ENCODE measurements at regions not wholly inside any gene's neighbourhood (a gene's known extent, or its start where the extent isn't known, plus 50 kb on each side); places are given as distances from the start of the nearest gene placed in this dataset.
"Not testable (repeated sequence)": the region's sequence is repeated elsewhere in the genome, so short reads cannot be mapped to it uniquely, and the experiment has no call there.

DNA sequence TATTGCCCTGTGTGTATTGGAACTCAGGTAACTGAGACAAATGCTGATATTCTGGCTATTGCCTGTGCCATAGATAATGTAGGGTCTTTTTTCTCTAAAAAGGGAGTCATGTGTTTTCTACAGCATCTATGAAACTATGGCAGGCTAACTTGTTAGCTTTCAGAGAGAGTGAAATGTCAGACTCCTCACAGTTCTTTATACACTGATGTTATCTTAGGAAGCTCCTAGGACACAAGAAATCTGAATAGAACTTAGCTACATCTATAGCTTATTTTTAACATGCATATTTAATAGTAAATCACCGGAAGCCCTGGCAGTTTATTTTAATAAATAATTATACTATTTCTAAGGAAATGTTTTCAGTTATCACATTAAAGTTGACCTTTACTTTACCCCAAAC lies 369.6 kb downstream of the NAF1 start:
- Mint-ChIP-seq H3K4me3 (no peak overlapping the region), H3K36me3 (no peaks in the 10 kb centered on the region), H3K27ac (no peak overlapping the region), H3K9me3 (ENCODE audit: low read depth) (peaks cover 2% of the 10 kb centered on the region), H3K4me1 (no peaks in the 10 kb centered on the region), H3K27me3 (no peaks in the 10 kb centered on the region)
- CTCF ChIA-PET: no interaction called here
- no peak for DNase-seq
- ATAC-seq: no peak

DNA sequence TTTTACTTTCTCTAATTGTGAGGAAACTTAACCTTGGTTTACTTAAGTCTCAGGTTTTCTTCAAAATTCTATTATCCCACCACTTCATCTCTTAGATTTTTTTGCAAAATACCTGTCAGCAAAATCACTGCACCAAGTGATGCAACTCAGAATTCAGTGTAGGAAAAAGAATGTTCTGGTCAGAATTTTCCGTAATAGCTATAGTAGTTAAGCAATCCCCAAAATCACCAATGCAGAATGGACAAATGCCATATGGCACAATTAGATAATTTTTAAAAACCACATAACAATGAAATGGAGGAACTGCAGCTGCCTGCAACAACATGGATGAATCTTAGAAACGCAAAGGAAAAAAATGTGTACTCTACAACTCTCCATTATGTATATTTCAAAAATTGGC lies 373.1 kb downstream of the NAF1 start:
- no peak overlapping the region for H3K27ac Mint-ChIP-seq
- ATAC-seq: no peak
- no peaks in the 10 kb centered on the region for H3K4me1 Mint-ChIP-seq
- no peaks in the 10 kb centered on the region for H3K27me3 Mint-ChIP-seq
- no peaks in the 10 kb centered on the region for H3K36me3 Mint-ChIP-seq
- no peak overlapping the region for H3K4me3 Mint-ChIP-seq
- CTCF ChIA-PET: no interaction called here
- no peak for DNase-seq
- no peaks in the 10 kb centered on the region for H3K9me3 Mint-ChIP-seq (ENCODE audit: low read depth)

DNA sequence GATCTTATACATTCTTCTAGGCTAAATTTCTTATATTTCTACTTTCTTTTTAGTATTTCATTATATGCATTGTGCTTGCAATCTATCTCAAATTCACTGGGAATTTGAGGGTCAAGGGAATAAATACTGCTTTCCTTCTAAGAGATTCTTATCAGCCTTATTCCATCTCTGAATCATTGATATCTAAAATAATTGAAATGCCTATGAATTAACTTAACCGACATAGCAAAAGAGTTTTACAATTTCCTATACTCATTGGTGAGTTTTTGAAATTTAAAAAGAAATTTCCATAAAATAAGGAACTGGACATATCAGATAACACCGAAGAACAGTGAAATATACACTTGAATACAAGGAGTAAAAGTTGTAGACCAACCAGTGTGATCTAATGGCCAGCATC lies 373.7 kb downstream of the NAF1 start:
- ATAC-seq: no peak
- no peak overlapping the region for H3K4me3 Mint-ChIP-seq
- CTCF ChIA-PET: no interaction called here
- H3K36me3 Mint-ChIP-seq: no peaks in the 10 kb centered on the region
- no peaks in the 10 kb centered on the region for H3K4me1 Mint-ChIP-seq
- no peaks in the 10 kb centered on the region for H3K9me3 Mint-ChIP-seq (ENCODE audit: low read depth)
- no peak overlapping the region for H3K27ac Mint-ChIP-seq
- no peaks in the 10 kb centered on the region for H3K27me3 Mint-ChIP-seq
- DNase-seq: no peak

DNA sequence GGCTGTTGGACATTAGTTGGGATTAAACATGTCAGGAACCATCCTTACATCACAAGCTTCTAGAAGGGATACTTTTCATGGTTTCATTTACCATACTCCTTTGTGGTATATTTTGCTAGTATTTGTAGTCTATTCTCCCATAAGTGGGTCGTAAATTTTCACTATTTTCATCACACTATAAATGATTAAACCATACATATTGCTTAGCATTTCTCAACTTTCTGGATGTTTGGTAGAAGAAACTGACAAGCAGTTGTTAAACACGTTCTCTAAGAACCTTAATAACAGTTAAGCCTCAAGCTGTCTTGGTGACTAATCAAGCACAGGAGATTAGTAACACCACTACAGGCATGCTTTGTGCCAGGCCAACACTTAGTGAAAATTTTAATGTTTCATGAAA lies 375.5 kb downstream of the NAF1 start:
- DNase-seq (no peak), ATAC-seq (no peak)
- no peaks in the 10 kb centered on the region for H3K4me1 Mint-ChIP-seq

DNA sequence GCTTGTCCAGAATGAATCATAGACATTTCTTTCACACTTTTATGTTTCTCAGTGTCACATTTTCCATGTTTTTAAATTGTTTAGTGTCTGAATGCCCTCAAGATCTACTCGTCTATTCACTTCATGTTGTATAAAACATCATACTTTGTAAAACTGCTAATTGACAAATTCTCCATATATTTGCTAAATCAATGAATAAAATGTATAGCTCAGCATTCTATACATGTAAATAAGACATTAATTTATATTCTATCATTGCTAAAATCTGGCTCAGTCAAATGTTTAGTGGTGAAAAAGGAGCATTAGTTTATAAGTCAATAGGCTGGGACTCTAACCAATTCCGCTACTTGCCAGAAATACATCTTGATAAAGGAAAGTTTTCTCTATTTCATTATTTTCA lies 379.6 kb downstream of the NAF1 start:
- Mint-ChIP-seq H3K36me3 (no peaks in the 10 kb centered on the region), H3K4me3 (no peak overlapping the region), H3K9me3 (ENCODE audit: low read depth) (no peaks in the 10 kb centered on the region), H3K27ac (no peak overlapping the region), H3K27me3 (no peaks in the 10 kb centered on the region), H3K4me1 (no peaks in the 10 kb centered on the region)
- CTCF ChIA-PET: no interaction called here
- DNase-seq (no peak), ATAC-seq (no peak)

More for the DNA sequence above, 375.5 kb downstream of the NAF1 start:
- H3K27me3 Mint-ChIP-seq: no peaks in the 10 kb centered on the region
- CTCF ChIA-PET: no interaction called here
- H3K4me3 Mint-ChIP-seq: no peak overlapping the region
- H3K9me3 Mint-ChIP-seq (ENCODE audit: low read depth): no peaks in the 10 kb centered on the region
- H3K36me3 Mint-ChIP-seq: no peaks in the 10 kb centered on the region
- H3K27ac Mint-ChIP-seq: no peak overlapping the region

DNA sequence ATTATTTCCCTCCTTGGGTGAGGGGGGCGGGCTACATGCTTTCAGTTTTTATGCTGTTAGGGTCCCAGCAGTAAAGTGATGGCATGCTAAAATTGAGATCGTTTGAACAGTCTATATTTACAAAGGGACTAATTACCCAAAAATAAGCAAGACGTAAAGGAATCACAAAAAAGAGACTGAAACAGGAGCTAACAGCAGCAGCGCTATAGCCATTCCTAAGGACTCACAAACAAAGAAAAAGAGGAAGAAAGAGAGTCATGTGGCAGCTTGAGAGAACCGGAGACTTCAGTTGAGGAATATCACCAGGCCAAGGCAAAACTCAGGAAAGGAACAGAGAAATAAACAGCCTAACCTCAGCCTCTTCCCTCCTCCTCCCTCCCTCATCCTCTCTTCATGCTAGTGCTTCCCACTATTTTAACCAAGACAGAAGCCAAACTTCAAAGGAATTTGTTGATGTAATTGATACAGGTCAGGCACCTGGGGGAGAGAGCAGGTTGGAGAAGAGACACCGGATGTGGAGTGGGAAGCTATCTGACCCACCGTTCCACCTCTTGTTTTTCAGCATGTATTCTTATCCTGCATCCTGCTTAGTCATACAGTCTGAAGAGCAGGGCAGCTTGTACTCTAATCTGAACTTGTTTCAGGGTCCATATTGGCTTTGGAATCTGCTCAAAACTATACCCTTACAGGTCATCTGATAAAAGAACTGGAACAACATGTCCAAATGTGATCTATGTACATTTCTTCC lies 383.7 kb downstream of the NAF1 start:
- no peak overlapping the region for H3K27ac Mint-ChIP-seq
- DNase-seq: no peak
- no peaks in the 10 kb centered on the region for H3K36me3 Mint-ChIP-seq
- CTCF ChIA-PET: no interaction called here
- no peak overlapping the region for H3K4me3 Mint-ChIP-seq
- ATAC-seq: no peak
- H3K27me3 Mint-ChIP-seq: no peaks in the 10 kb centered on the region
- H3K4me1 Mint-ChIP-seq: no peaks in the 10 kb centered on the region
- H3K9me3 Mint-ChIP-seq (ENCODE audit: low read depth): no peaks in the 10 kb centered on the region

DNA sequence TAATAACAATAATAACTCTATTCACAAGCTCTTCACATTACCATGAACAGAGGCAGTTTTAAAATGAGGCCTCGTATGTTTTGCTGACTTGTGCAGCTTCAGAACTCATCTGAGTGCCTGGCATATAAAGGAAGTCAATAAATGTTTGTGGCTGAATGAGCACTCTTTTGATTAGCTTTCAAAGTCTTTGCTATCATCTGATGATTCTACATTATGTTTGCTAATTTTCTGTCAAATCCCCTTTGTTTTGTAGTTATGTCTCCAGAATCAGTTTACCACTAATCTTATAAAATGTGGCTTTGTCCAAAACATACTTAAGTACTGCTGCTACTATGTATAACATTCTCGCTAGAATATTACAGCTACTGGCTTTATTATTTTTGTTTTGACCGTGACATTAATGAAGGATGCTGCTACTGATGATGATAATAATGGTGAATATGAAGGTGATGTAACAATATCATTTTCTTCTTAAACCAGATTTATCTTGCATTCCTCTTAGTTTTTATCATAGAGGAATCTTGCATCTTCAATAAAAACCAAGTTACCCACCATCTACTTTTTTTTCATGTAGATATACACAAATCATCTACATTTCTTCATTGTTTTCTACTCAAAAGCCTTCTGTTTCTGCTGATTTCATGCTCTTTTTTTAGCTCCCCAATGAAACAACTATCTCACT lies 384.5 kb downstream of the NAF1 start:
- no peaks in the 10 kb centered on the region for H3K9me3 Mint-ChIP-seq (ENCODE audit: low read depth)
- H3K4me1 Mint-ChIP-seq: no peaks in the 10 kb centered on the region
- CTCF ChIA-PET: no interaction called here
- no peak overlapping the region for H3K4me3 Mint-ChIP-seq
- no peak for DNase-seq
- H3K27ac Mint-ChIP-seq: no peak overlapping the region
- H3K36me3 Mint-ChIP-seq: no peaks in the 10 kb centered on the region
- H3K27me3 Mint-ChIP-seq: no peaks in the 10 kb centered on the region
- ATAC-seq: no peak

DNA sequence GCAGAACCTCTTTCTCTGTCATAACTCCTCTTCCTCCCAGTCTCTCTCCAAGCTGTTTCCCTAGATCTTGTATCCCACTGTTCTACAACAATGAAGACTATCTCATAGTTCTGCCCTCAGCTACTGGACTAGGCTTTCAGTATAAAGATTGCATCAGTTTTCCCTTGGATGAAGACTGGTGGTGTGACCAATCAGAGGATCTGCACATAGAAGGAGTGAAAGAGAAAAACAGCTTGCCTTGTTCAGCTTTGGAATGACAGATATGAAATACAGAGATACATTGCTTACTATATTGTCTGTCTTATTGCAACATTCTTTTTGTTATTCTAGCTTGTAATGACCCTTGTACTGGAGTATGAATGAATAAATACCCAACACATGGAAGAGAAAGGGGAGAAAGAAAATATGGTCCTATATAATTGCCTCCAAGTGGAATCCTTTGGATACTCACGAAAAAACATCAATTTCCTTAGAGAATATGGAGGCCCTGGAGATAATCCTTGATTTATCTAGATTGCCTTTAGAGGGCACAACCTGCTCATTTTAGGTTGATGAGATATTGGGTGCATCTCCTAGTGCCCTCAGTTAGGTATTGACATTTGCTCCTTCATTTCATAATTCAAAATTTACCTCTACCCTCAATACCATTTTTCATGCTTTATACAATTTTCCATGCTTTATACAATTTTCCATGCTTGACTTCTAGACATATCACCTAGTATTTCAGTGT lies 395.8 kb downstream of the NAF1 start:
- no peaks in the 10 kb centered on the region for H3K27me3 Mint-ChIP-seq
- no peaks in the 10 kb centered on the region for H3K9me3 Mint-ChIP-seq (ENCODE audit: low read depth)
- DNase-seq (no peak), ATAC-seq (no peak)
- H3K27ac Mint-ChIP-seq: no peak overlapping the region
- CTCF ChIA-PET: no interaction called here
- no peaks in the 10 kb centered on the region for H3K36me3 Mint-ChIP-seq
- H3K4me1 Mint-ChIP-seq: no peaks in the 10 kb centered on the region
- H3K4me3 Mint-ChIP-seq: no peak overlapping the region

DNA sequence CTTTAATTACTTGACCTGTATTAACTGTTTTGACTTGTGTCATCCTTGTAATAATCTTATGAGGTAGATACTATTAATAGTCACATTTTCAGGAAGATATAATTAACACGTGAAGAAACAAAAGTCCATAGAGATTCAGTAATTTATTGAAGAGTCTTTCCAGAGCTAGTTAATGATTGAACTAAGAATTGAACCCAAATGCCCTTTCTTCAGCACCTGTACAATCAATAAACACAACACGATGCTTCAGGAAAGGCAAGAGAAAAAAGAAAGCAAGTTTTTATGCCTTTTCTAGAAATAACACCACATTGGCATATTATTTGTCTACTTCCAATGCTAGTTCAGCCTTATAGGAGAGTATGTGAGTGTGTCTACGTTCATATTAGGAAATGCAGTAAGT lies 399.6 kb downstream of the NAF1 start:
- no peak overlapping the region for H3K27ac Mint-ChIP-seq
- H3K9me3 Mint-ChIP-seq (ENCODE audit: low read depth): no peaks in the 10 kb centered on the region
- no peaks in the 10 kb centered on the region for H3K36me3 Mint-ChIP-seq
- H3K27me3 Mint-ChIP-seq: no peaks in the 10 kb centered on the region
- CTCF ChIA-PET: no interaction called here
- H3K4me1 Mint-ChIP-seq: no peaks in the 10 kb centered on the region
- no peak for DNase-seq
- ATAC-seq: no peak
- H3K4me3 Mint-ChIP-seq: no peak overlapping the region

DNA sequence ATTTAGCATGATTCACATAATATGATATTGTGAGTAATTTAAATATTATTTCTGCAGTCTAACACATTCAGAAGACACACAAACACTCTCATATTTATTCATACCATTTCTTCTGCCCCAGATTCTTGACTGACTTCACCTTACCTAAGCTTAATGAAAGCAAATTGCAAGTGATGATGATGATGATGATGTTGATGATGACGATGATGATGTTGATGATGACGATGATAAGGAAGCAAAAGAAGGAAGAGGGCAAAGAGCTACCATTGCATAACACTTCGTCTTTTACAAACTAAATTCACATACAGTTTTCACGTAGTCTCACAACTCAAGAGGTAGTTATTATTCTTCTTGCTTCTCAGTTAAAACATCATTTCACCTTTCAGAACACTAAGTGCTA lies 404.7 kb downstream of the NAF1 start:
- H3K9me3 Mint-ChIP-seq (ENCODE audit: low read depth): no peaks in the 10 kb centered on the region
- no peaks in the 10 kb centered on the region for H3K36me3 Mint-ChIP-seq
- H3K4me1 Mint-ChIP-seq: no peaks in the 10 kb centered on the region
- no peaks in the 10 kb centered on the region for H3K27me3 Mint-ChIP-seq
- CTCF ChIA-PET: no interaction called here
- no peak overlapping the region for H3K4me3 Mint-ChIP-seq
- H3K27ac Mint-ChIP-seq: no peak overlapping the region
- DNase-seq (no peak), ATAC-seq (no peak)

DNA sequence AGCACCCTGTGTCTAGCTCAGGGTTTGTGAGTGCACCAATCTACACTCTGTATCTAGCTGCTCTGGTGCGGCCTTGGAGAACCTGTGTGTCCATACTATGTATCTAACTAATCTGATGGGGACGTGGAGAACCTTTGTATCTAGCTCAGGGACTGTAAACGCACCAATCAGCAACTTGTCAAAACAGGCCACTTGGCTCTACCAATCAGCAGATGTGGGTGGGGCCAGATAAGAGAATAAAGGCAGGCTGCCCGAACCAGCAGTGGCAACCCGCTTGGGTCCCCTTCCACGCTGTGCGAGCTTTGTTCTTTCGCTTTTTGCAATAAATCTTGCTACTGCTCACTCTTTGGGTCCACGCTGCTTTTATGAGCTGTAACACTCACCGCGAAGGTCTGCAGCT lies 426.5 kb downstream of the NAF1 start:
- H3K4me3 Mint-ChIP-seq; DNase-seq; H3K36me3 Mint-ChIP-seq; H3K27me3 Mint-ChIP-seq; H3K4me1 Mint-ChIP-seq; H3K27ac Mint-ChIP-seq; ATAC-seq; H3K9me3 Mint-ChIP-seq (ENCODE audit: low read depth); CTCF ChIA-PET: not testable (repeated sequence)

DNA sequence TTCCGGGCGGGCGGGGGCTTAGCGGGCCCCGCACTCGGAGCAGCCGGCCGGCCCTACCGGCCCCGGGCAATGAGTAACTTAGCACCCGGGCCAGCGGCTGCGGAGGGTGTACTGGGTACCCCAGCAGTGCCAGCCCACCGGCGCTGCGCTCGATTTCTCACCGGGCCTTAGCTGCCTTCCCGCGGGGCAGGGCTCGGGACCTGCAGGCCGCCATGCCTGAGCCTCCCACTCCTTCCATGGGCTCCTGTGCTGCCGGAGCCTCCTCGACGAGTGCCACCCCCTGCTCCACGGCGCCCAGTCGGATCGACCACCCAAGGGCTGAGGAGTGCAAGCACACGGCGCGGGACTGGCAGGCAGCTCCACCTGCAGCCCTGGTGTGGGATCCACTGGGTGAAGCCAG lies 427.1 kb downstream of the NAF1 start:
- H3K4me3 Mint-ChIP-seq; DNase-seq; H3K36me3 Mint-ChIP-seq; H3K4me1 Mint-ChIP-seq; ATAC-seq; H3K27ac Mint-ChIP-seq; H3K27me3 Mint-ChIP-seq; H3K9me3 Mint-ChIP-seq (ENCODE audit: low read depth); CTCF ChIA-PET: not testable (repeated sequence)

DNA sequence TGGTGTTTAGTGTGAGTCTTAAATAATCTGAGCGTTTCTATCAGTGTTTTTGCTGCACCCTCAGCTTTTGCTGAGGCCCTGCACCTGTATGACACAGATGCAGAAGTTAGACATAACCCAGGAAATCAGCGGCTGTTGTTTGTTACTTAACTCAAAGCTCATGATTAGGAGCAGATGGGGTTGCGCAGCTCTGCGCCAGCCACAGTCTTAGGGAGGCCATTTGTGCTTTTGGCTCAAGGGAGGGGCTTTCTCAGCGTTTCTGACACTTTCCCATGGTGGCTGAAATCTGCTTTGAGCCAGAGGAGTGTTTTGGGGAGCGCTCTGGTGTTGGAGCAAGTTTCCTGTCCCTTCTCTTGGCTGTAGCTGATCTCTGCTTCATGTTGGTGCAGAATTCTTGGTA lies 433.8 kb downstream of the NAF1 start:
- no peak overlapping the region for H3K4me3 Mint-ChIP-seq
- H3K36me3 Mint-ChIP-seq: no peaks in the 10 kb centered on the region
- ATAC-seq: no peak
- H3K27ac Mint-ChIP-seq: no peak overlapping the region
- no peaks in the 10 kb centered on the region for H3K27me3 Mint-ChIP-seq
- CTCF ChIA-PET: no interaction called here
- DNase-seq: no peak
- no peaks in the 10 kb centered on the region for H3K4me1 Mint-ChIP-seq
- no peaks in the 10 kb centered on the region for H3K9me3 Mint-ChIP-seq (ENCODE audit: low read depth)

DNA sequence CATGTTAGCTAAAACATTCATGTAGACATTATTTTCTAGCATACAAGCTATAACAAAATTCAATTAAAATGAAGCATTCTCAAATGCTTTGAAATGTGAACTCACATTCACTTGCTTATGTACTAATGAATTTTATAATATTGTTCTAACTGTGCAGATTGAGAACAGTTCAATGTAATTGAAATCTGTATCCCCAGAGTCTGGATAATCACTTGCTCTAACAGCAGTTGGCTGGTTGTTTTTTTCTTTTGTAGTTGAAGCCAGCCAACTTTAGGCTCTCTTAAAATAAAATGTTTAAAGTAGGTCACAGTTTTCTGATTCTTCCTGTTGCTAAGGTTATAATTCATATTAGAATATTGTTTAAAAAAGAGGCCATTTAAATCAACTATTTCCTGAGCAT lies 438.9 kb downstream of the NAF1 start:
- Mint-ChIP-seq H3K27me3 (no peaks in the 10 kb centered on the region), H3K4me3 (no peak overlapping the region), H3K36me3 (no peaks in the 10 kb centered on the region), H3K9me3 (ENCODE audit: low read depth) (peaks cover 2% of the 10 kb centered on the region), H3K4me1 (no peaks in the 10 kb centered on the region), H3K27ac (no peak overlapping the region)
- ATAC-seq (no peak), DNase-seq (no peak)
- CTCF ChIA-PET: no interaction called here
